Fibroblast of upper back skin (primary cell): ENCODE measurements at regions not wholly inside any gene's neighbourhood (a gene's known extent, or its start where the extent isn't known, plus 50 kb on each side); places are given as distances from the start of the nearest gene placed in this dataset.
A peak's percentile ranks its signal among the peaks of the same experiment; 100 is the strongest.

Experiments used
- DNase-seq: peaks from one replicate; pipeline ENCODE4 v3.0.0-alpha.2; 2013

GRCh38 chr12:114776731-114777442 is 92.9 kb upstream of the TBX3 start:
- DNase-seq, result peak; percentile 62

DNA sequence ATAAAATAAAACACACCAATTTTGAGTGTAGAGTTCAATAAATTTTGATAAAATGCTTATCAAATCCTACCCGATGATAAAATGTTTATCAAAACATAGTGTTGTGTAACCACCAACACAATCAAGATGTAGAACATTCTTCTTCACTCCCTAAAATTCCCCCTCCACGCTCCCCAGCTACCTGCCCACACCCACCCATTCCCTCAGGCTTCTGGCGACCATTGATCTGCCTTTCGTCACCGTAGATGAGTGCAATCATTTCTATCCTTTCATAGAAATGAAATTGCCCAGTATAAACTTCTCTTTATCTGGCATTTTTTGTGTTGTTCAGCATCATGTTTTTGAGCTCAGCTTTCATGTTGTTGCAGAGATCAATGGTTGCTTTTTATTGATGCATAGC is 90.7 kb upstream of the TBX3 start:
- no peak for DNase-seq

DNA sequence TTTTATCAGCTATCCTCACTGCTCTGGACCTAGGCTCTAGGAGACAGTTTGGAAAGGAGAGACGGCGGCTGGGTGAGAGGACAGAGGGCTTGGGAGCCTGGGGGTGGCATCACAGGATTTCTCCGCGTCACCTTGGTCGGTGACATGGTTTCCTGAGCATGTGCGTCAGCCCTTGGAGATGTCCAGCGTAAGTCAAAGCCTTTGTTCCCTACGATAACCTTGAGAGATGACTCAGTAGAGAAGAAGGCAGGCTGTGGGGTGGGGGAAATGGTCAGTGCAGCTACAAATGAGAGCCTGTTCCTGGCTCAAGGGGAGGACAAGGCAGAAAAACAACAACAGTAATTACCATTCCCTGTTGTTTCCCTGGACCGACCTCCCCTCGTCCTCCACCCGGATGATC is 90.2 kb upstream of the TBX3 start:
- no peak for DNase-seq

- no peak for DNase-seq
These were observed 86.3 kb upstream of the TBX3 start for GRCh38 chr12:114770323-114770722.

DNA sequence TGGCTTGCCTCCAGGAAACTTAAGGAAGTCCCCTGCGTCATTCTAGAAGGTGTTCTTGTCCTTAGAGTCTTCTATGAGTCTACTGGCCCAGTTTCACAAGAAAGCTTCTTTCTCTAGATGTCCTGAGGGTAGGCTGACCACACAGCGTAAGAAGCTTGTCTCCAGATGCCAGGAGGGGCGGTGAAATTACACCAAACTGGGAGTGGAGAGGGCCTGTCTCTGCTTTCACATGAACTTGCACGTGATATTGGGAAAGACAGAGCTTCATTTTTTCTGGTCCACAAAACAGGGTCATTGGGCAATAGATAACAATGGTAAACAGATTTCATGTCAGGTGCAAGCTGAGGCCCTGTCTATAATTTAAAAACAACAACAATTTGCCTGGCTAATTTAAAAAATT is 85.7 kb upstream of the TBX3 start:
- DNase-seq, result no peak

DNA sequence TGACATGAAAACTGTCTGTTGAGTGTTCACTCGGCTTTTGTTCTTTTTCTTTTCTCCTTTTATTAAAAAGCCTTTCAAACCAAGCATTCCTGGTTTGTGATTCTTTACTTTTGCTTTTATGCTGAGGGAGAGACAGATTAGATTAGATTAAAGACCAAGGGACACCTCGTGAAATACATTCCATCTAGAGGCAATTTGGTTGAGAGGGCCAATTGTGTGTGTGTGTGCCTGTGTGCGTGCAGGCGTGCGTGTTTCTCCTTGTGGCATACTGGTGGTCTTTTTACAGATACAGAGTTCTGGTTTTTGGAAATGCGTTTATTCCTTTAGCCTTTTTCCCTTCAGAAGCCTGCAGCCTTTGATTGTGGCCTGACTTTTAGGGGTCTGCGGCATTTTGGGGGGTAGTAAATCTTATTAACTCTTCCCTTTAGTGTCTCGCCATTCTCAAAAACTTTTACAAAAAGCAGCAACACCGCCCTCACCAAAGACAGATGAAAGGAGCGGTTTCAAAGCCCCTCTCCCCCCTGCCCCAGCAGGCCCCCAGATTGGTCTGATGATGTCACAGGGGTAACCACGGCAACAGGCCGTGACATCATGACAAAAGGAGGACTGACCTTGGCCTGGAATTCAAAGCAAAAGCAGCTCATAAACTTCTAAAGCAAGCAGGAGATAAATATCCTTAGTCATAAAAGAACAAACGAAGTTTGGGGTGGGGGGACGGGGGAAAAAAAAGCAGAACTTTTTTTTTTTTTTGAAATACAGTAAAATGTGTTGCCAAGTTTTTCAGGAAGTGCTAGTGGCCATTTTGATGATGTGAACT is 84.1 kb upstream of the TBX3 start:
- DNase-seq, result no peak

DNA sequence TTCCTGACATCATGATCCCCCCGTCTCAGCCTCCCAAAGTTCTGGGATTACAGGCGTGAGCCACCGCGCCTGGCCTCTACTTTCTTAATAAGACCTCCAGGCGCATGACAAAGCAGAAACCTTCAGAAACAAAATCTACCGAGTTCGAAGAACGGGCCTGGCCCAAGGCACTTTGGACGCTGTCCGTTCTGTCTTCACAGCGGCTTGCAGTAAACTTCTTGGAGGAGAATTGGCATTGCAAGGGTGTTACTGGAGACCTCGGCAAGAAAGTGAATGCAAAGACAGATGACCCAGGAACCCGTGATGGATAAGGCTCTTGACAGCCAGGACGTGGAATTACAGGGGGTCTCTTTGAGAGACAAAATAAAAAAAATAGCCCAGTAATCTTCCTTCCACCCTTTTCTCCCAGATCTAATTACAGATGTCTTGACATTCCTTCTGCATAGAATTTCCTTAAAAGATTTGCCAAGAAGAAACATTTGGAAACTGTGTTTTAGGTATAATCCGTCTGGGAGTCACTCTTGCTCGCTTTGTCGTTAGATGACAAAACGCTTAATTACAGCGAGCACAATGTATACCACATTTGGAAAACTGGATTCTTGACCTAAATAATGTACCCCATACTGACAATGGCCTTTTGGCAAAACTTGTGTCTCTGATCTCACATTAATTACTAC is 83.2 kb upstream of the TBX3 start:
- no peak for DNase-seq

DNA sequence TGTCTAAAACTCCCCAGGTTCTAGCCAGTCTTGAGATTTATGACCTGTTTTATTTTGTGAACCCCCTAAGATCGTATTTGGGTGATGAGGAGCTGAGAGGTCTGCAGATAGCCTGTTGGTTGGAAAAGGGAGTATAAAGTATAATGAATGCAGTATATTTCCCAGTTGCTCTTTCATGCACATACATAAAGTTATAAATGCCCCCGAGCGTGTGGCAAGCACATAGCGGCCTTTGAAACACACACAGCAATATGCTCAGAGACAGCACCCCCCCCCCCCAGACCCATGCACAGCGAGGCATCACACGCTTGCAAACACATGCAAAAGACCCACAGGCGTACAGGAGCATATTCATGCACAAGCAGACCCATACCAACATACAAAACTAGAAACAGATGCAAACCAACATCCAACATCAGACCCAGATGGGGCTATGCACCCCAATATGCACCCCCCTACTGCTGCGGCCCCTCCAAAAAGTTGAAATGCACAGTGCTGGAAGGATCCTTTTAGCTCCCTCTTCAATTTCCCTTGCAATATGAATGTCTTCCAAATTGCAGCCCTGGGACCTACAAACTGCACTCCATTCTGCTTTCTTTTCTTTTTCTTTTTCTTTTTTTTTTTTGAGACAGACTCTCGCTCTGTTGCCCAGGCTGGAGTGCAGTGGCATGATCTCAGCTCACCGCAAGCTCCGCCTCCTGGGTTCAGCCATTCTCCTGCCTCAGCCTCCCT is 82.2 kb upstream of the TBX3 start:
- DNase-seq, result no peak

- no peak for DNase-seq
These were observed 80.5 kb upstream of the TBX3 start for GRCh38 chr12:114764510-114764909.

- peak; percentile 73 for DNase-seq
These were observed 78.6 kb upstream of the TBX3 start for GRCh38 chr12:114762490-114763110.

GRCh38 chr12:114760151-114760877 is 76.3 kb upstream of the TBX3 start:
- no peak for DNase-seq

DNA sequence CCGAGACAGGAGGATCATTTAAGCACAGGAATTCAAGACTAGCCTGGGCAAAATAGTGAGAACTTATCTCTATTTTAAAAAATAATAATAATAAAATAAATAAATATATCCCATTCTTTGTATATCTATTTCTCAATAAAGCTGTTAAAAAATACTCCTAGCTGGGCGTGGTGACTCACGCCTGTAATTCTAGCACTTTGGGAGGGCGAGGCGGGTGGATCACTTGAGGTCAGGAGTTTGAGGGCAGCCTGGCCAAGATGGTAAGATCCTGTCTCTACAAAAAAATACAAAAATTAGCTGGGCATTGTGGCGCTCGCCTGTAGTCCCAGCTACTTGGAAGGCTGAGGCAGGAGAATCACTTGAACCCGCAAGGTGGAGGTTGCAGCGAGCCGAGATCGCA is 75.7 kb upstream of the TBX3 start:
- no peak for DNase-seq

DNA sequence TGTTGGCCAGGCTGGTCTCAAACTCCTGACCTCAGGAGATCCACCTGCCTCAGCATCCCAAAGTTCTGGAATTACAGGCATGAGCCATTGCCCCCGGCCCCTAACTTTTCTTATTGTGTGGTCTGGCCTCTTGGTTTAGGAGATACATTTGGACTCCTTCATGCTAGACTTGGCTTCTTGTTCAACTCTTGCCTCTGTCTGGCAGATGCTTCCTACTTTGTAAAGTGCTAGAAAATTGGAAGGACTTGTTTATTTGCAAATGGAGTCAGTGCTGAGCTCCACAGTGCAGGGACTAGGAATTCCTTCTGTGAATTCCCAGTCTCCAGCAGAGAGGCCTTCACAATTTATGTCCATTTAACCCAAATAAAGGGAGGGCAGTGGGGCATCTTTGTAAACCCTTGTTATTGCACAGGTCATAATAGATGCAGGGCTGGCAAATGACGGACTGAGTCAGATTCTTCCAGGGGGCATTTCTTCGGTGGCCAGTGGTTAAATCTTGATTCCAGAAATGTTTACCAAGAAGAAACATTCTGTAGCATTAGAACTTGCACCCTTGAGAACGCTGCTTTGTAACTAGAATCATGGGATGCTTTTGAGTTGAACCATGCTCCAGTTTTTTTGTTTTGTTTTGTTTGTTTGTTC is 73.8 kb upstream of the TBX3 start:
- no peak for DNase-seq

- no peak for DNase-seq
These were observed 68.2 kb upstream of the TBX3 start for GRCh38 chr12:114752217-114752616.

- DNase-seq, result no peak
These were observed 67.7 kb upstream of the TBX3 start for GRCh38 chr12:114751712-114752111.

GRCh38 chr12:114750917-114751316 is 66.9 kb upstream of the TBX3 start:
- no peak for DNase-seq

DNA sequence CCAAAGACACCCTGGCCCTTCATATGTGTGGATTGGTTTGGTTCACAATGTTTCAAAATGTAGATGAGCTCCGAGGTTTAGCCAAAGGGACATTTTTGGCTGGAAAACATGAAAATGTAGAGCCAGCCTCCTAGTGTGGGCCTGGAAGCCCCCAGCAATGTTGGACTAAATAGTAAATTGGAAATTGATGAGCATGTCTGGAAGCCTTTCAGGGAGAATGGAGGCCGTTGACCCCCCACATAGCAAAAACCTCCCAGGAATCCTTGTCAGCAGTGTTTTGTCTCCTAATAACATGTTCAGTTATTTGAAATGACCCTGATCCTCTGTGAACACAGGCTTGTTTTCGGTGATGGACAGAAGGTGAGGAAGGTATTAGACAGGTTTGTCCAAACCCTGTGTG is 65.1 kb upstream of the TBX3 start:
- DNase-seq, result no peak

GRCh38 chr12:114747012-114747858 is 63.3 kb upstream of the TBX3 start:
- no peak for DNase-seq

GRCh38 chr12:114746297-114747011 is 62.5 kb upstream of the TBX3 start:
- DNase-seq, result no peak

DNA sequence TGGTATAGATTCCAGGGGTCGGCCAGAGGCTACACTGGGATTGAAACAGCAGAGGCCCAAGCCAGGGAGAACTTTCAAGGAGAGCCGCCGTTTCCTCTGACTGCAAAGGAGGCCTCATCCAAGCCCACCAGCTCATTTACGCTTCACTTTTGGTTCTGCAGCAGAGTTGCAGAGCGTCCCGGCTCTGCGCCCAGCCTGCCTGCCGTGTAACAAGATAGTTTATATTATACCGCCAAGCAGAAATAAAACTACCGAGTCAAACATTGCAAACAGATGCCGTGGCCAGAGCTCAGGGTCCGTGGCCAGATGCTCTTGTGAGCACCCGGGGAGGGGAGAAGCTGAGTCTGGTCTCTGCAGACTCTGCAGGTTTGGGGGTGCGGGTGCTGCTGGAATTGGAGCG is 60.7 kb upstream of the TBX3 start:
- peak; percentile 54 for DNase-seq
